ENCODE measurements at regions not wholly inside any gene's neighbourhood (a gene's known extent, or its start where the extent isn't known, plus 50 kb on each side); places are given as distances from the start of the nearest gene placed in this dataset.
"Not testable (repeated sequence)": the region's sequence is repeated elsewhere in the genome, so short reads cannot be mapped to it uniquely, and the experiment has no call there.

- CTCF ChIA-PET; H3K4me3 Mint-ChIP-seq; H3K4me1 Mint-ChIP-seq; DNase-seq; H3K36me3 Mint-ChIP-seq (ENCODE audit: low read depth); H3K27ac Mint-ChIP-seq; H3K27me3 Mint-ChIP-seq; H3K9me3 Mint-ChIP-seq; POLR2A ChIA-PET: not testable (repeated sequence)
Measured at GRCh38 chr2:89142959-89143358, 451.5 kb downstream of the RPIA start.

GRCh38 chr2:89145342-89145741 is 453.9 kb downstream of the RPIA start:
- H3K36me3 Mint-ChIP-seq (ENCODE audit: low read depth); H3K4me3 Mint-ChIP-seq; DNase-seq; H3K4me1 Mint-ChIP-seq; H3K27me3 Mint-ChIP-seq; H3K27ac Mint-ChIP-seq; H3K9me3 Mint-ChIP-seq; CTCF ChIA-PET; POLR2A ChIA-PET: not testable (repeated sequence)

- H3K27ac Mint-ChIP-seq; H3K27me3 Mint-ChIP-seq; H3K36me3 Mint-ChIP-seq (ENCODE audit: low read depth); H3K4me3 Mint-ChIP-seq; DNase-seq; H3K4me1 Mint-ChIP-seq; H3K9me3 Mint-ChIP-seq; CTCF ChIA-PET; POLR2A ChIA-PET: not testable (repeated sequence)
Measured at GRCh38 chr2:89148256-89148655, 456.8 kb downstream of the RPIA start.

GRCh38 chr2:89151699-89152098 is 460.2 kb downstream of the RPIA start:
- DNase-seq; H3K27ac Mint-ChIP-seq; H3K4me1 Mint-ChIP-seq; CTCF ChIA-PET; H3K36me3 Mint-ChIP-seq (ENCODE audit: low read depth); H3K4me3 Mint-ChIP-seq; H3K27me3 Mint-ChIP-seq; POLR2A ChIA-PET; H3K9me3 Mint-ChIP-seq: not testable (repeated sequence)

GRCh38 chr2:89152501-89152900 is 461.0 kb downstream of the RPIA start:
- H3K9me3 Mint-ChIP-seq; H3K4me3 Mint-ChIP-seq; DNase-seq; H3K36me3 Mint-ChIP-seq (ENCODE audit: low read depth); H3K27me3 Mint-ChIP-seq; CTCF ChIA-PET; POLR2A ChIA-PET; H3K27ac Mint-ChIP-seq; H3K4me1 Mint-ChIP-seq: not testable (repeated sequence)

GRCh38 chr2:89153210-89153609 is 461.7 kb downstream of the RPIA start:
- H3K9me3 Mint-ChIP-seq; H3K27me3 Mint-ChIP-seq; H3K36me3 Mint-ChIP-seq (ENCODE audit: low read depth); H3K4me3 Mint-ChIP-seq; DNase-seq; H3K4me1 Mint-ChIP-seq; CTCF ChIA-PET; POLR2A ChIA-PET; H3K27ac Mint-ChIP-seq: not testable (repeated sequence)

GRCh38 chr2:89154247-89154682 is 462.8 kb downstream of the RPIA start:
- H3K4me3 Mint-ChIP-seq; H3K9me3 Mint-ChIP-seq; H3K27ac Mint-ChIP-seq; DNase-seq; POLR2A ChIA-PET; H3K27me3 Mint-ChIP-seq; CTCF ChIA-PET; H3K4me1 Mint-ChIP-seq; H3K36me3 Mint-ChIP-seq (ENCODE audit: low read depth): not testable (repeated sequence)

GRCh38 chr2:89160306-89160705 is 468.8 kb downstream of the RPIA start:
- POLR2A ChIA-PET; H3K4me1 Mint-ChIP-seq; H3K27me3 Mint-ChIP-seq; H3K36me3 Mint-ChIP-seq (ENCODE audit: low read depth); H3K4me3 Mint-ChIP-seq; H3K9me3 Mint-ChIP-seq; CTCF ChIA-PET; DNase-seq; H3K27ac Mint-ChIP-seq: not testable (repeated sequence)

GRCh38 chr2:89161626-89162025 is 470.2 kb downstream of the RPIA start:
- H3K27me3 Mint-ChIP-seq; POLR2A ChIA-PET; H3K27ac Mint-ChIP-seq; H3K4me1 Mint-ChIP-seq; CTCF ChIA-PET; H3K9me3 Mint-ChIP-seq; H3K36me3 Mint-ChIP-seq (ENCODE audit: low read depth); DNase-seq; H3K4me3 Mint-ChIP-seq: not testable (repeated sequence)

- H3K4me3 Mint-ChIP-seq; H3K27ac Mint-ChIP-seq; H3K27me3 Mint-ChIP-seq; H3K9me3 Mint-ChIP-seq; CTCF ChIA-PET; POLR2A ChIA-PET; DNase-seq; H3K4me1 Mint-ChIP-seq; H3K36me3 Mint-ChIP-seq (ENCODE audit: low read depth): not testable (repeated sequence)
Measured at GRCh38 chr2:89170506-89171173, 479.2 kb downstream of the RPIA start.

GRCh38 chr2:89171174-89171519 is 479.7 kb downstream of the RPIA start:
- H3K27me3 Mint-ChIP-seq; POLR2A ChIA-PET; H3K36me3 Mint-ChIP-seq (ENCODE audit: low read depth); CTCF ChIA-PET; H3K9me3 Mint-ChIP-seq; H3K4me3 Mint-ChIP-seq; H3K4me1 Mint-ChIP-seq; DNase-seq; H3K27ac Mint-ChIP-seq: not testable (repeated sequence)

GRCh38 chr2:89177004-89177403 is 485.5 kb downstream of the RPIA start:
- H3K27me3 Mint-ChIP-seq; H3K4me3 Mint-ChIP-seq; DNase-seq; POLR2A ChIA-PET; H3K27ac Mint-ChIP-seq; H3K36me3 Mint-ChIP-seq (ENCODE audit: low read depth); CTCF ChIA-PET; H3K9me3 Mint-ChIP-seq; H3K4me1 Mint-ChIP-seq: not testable (repeated sequence)

- H3K4me1 Mint-ChIP-seq; POLR2A ChIA-PET; DNase-seq; H3K9me3 Mint-ChIP-seq; H3K27me3 Mint-ChIP-seq; H3K4me3 Mint-ChIP-seq; H3K27ac Mint-ChIP-seq; CTCF ChIA-PET; H3K36me3 Mint-ChIP-seq (ENCODE audit: low read depth): not testable (repeated sequence)
Measured at GRCh38 chr2:89182221-89182620, 490.7 kb downstream of the RPIA start.

GRCh38 chr2:89184746-89185145 is 493.3 kb downstream of the RPIA start:
- H3K9me3 Mint-ChIP-seq; H3K4me3 Mint-ChIP-seq; CTCF ChIA-PET; DNase-seq; POLR2A ChIA-PET; H3K27ac Mint-ChIP-seq; H3K4me1 Mint-ChIP-seq; H3K36me3 Mint-ChIP-seq (ENCODE audit: low read depth); H3K27me3 Mint-ChIP-seq: not testable (repeated sequence)

Measured in activated CD4-positive, alpha-beta T cell treated with anti-CD3 and anti-CD28 coated beads, Interleukin-2, amount 10 ng/mL, durations not matched to agents 7 days and 5 days (primary cell).